Loucy (cell line): ENCODE measurements at regions not wholly inside any gene's neighbourhood (a gene's known extent, or its start where the extent isn't known, plus 50 kb on each side); places are given as distances from the start of the nearest gene placed in this dataset.

ENCODE experiments used
- H2AFZ ChIP-seq: fragments of 200-600 bp; sonication (generic); 2 replicates; pipeline ENCODE4 v1.6.0; 2016; ENCODE audit warnings: antibody characterized with exemption, mild to moderate bottlenecking, low read length, moderate library complexity
- H3F3A ChIP-seq: fragments of 200-600 bp; 2 replicates; pipeline ENCODE4 v1.6.0; 2016; ENCODE audit warnings: antibody characterized with exemption, low read depth, mild to moderate bottlenecking
- H3K27me3 ChIP-seq: fragments of 200-600 bp; sonication (generic); 2 replicates; pipeline ENCODE4 v1.6.1; 2014; ENCODE audit warnings: low read length, mild to moderate bottlenecking; ENCODE audit not compliant: insufficient read depth, poor library complexity, severe bottlenecking
- H3K36me3 ChIP-seq: fragments of 200-600 bp; sonication (generic); 2 replicates; pipeline ENCODE4 v1.6.1; 2016; ENCODE audit warnings: low read length; ENCODE audit not compliant: insufficient read depth
- H3K4me1 ChIP-seq: fragments of 200-600 bp; sonication (generic); 2 replicates; pipeline ENCODE4 v1.5.1; 2014; ENCODE audit warnings: low read length, mild to moderate bottlenecking; ENCODE audit not compliant: insufficient read depth, poor library complexity, severe bottlenecking
- H3K4me2 ChIP-seq: fragments of 200-600 bp; sonication (generic); 2 replicates; pipeline ENCODE4 v1.6.0; 2014; ENCODE audit warnings: antibody characterized with exemption, low read length, low read depth, mild to moderate bottlenecking; ENCODE audit not compliant: poor library complexity, severe bottlenecking
- H3K4me3 ChIP-seq: fragments of 200-600 bp; sonication (generic); 2 replicates; pipeline ENCODE4 v1.5.1; 2014; ENCODE audit warnings: low read length, mild to moderate bottlenecking, mixed read lengths; ENCODE audit not compliant: poor library complexity, severe bottlenecking
- H3K79me2 ChIP-seq: fragments of 200-600 bp; sonication (generic); 2 replicates; pipeline ENCODE4 v1.6.1; 2014; ENCODE audit warnings: low read length; ENCODE audit not compliant: insufficient read depth
- H3K9ac ChIP-seq: fragments of 200-600 bp; sonication (generic); 2 replicates; pipeline ENCODE4 v1.6.0; 2014; ENCODE audit warnings: mild to moderate bottlenecking, low read depth, low read length, moderate library complexity; ENCODE audit not compliant: poor library complexity, severe bottlenecking
- H3K9me2 ChIP-seq: fragments of 200-600 bp; sonication (generic); replicated peaks from 2 replicates; pipeline ENCODE4 v1.6.1; 2016; ENCODE audit warnings: low read depth, low read length, mixed read lengths
- H3K9me3 ChIP-seq: fragments of 200-600 bp; sonication (generic); 2 replicates; pipeline ENCODE4 v1.6.1; 2014; ENCODE audit warnings: mild to moderate bottlenecking, antibody characterized with exemption, low read length, low read depth; ENCODE audit not compliant: insufficient read depth
- H4K20me1 ChIP-seq: fragments of 200-600 bp; sonication (generic); 2 replicates; pipeline ENCODE4 v1.6.0; 2014; ENCODE audit warnings: antibody characterized with exemption, low read length, mild to moderate bottlenecking; ENCODE audit not compliant: insufficient read depth, poor library complexity, severe bottlenecking
- CTCF ChIP-seq: fragments of 200-600 bp; sonication (generic); conservative IDR thresholded peaks from 2 replicates; pipeline ENCODE4 v1.5.1; 2014; ENCODE audit warnings: mild to moderate bottlenecking, antibody characterized with exemption, low read length
- EZH2phosphoT487 ChIP-seq: fragments of 200-600 bp; IDR thresholded peaks from 2 replicates; pipeline ENCODE4 v1.6.1; 2018; ENCODE audit warnings: antibody characterized with exemption, mild to moderate bottlenecking, moderate library complexity, borderline replicate concordance

- no peaks in the 10 kb centered on the region for H3K9me3 ChIP-seq
- no peaks in the 10 kb centered on the region for H3K36me3 ChIP-seq
- TF ChIP-seq EZH2phosphoT487 = no peak
- no peaks in the 10 kb centered on the region for H3K79me2 ChIP-seq
- no peaks in the 10 kb centered on the region for H3F3A ChIP-seq
- no peaks in the 10 kb centered on the region for H3K9me2 ChIP-seq
- H3K4me2 ChIP-seq = no peak overlapping the region
- H3K27me3 ChIP-seq = no peaks in the 10 kb centered on the region
- no peak overlapping the region for H2AFZ ChIP-seq
- H3K9ac ChIP-seq = no peak overlapping the region
- H4K20me1 ChIP-seq = no peaks in the 10 kb centered on the region
- no peak overlapping the region for H3K4me3 ChIP-seq
- no peaks in the 10 kb centered on the region for H3K4me1 ChIP-seq
Measured at GRCh38 chr10:129310881-129311280, 156.2 kb upstream of the MGMT start.

- H3K79me2 ChIP-seq = no peaks in the 10 kb centered on the region
- H3K4me2 ChIP-seq = no peak overlapping the region
- no peaks in the 10 kb centered on the region for H3K4me1 ChIP-seq
- no peaks in the 10 kb centered on the region for H4K20me1 ChIP-seq
- no peak overlapping the region for H3K4me3 ChIP-seq
- H3K9me2 ChIP-seq = no peaks in the 10 kb centered on the region
- no peaks in the 10 kb centered on the region for H3K36me3 ChIP-seq
- H3K27me3 ChIP-seq = no peaks in the 10 kb centered on the region
- H3K9me3 ChIP-seq = 0 out of 2 replicates have a peak, but pooled peaks cover 5% of the 10 kb centered on the region
- no peak overlapping the region for H2AFZ ChIP-seq
- TF ChIP-seq EZH2phosphoT487 = no peak
- TF ChIP-seq CTCF = no peak
- no peak overlapping the region for H3K9ac ChIP-seq
- H3F3A ChIP-seq = no peaks in the 10 kb centered on the region
Measured at GRCh38 chr10:129319934-129320333, 147.1 kb upstream of the MGMT start.

GRCh38 chr10:129320340-129320739 lies 146.7 kb upstream of the MGMT start:
- H3K9me3 ChIP-seq = 0 out of 2 replicates have a peak, but pooled peaks cover 5% of the 10 kb centered on the region
- H3K4me3 ChIP-seq = no peak overlapping the region
- H3K9ac ChIP-seq = no peak overlapping the region
- H3K79me2 ChIP-seq = no peaks in the 10 kb centered on the region
- H3K4me1 ChIP-seq = no peaks in the 10 kb centered on the region
- H3K9me2 ChIP-seq = no peaks in the 10 kb centered on the region
- H2AFZ ChIP-seq = no peak overlapping the region
- H4K20me1 ChIP-seq = no peaks in the 10 kb centered on the region
- no peak for TF ChIP-seq CTCF
- no peaks in the 10 kb centered on the region for H3F3A ChIP-seq
- no peaks in the 10 kb centered on the region for H3K27me3 ChIP-seq
- no peak overlapping the region for H3K4me2 ChIP-seq
- no peaks in the 10 kb centered on the region for H3K36me3 ChIP-seq

GRCh38 chr10:129321727-129322126 lies 145.3 kb upstream of the MGMT start:
- Histone ChIP-seq H3K4me2 (no peak overlapping the region), H4K20me1 (no peaks in the 10 kb centered on the region), H3K79me2 (no peaks in the 10 kb centered on the region), H3K9me2 (no peaks in the 10 kb centered on the region), H3K9ac (no peak overlapping the region), H3K36me3 (no peaks in the 10 kb centered on the region), H3F3A (no peaks in the 10 kb centered on the region), H3K4me1 (no peaks in the 10 kb centered on the region), H2AFZ (no peak overlapping the region), H3K27me3 (no peaks in the 10 kb centered on the region), H3K4me3 (no peak overlapping the region), H3K9me3 (no peaks in the 10 kb centered on the region)
- TF ChIP-seq CTCF = no peak
- TF ChIP-seq EZH2phosphoT487 = no peak
